ENCODE measurements at regions not wholly inside any gene's neighbourhood (a gene's known extent, or its start where the extent isn't known, plus 50 kb on each side); places are given as distances from the start of the nearest gene placed in this dataset.

GRCh38 chr14:43200519-43200918 is 1306.6 kb downstream of the FSCB start:
- no peak for DNase-seq (ENCODE audit: low read depth)
- H3K4me3 ChIP-seq (ENCODE audit: low read depth, low read length): no peak overlapping the region
- TF ChIP-seq, protein P1, sequence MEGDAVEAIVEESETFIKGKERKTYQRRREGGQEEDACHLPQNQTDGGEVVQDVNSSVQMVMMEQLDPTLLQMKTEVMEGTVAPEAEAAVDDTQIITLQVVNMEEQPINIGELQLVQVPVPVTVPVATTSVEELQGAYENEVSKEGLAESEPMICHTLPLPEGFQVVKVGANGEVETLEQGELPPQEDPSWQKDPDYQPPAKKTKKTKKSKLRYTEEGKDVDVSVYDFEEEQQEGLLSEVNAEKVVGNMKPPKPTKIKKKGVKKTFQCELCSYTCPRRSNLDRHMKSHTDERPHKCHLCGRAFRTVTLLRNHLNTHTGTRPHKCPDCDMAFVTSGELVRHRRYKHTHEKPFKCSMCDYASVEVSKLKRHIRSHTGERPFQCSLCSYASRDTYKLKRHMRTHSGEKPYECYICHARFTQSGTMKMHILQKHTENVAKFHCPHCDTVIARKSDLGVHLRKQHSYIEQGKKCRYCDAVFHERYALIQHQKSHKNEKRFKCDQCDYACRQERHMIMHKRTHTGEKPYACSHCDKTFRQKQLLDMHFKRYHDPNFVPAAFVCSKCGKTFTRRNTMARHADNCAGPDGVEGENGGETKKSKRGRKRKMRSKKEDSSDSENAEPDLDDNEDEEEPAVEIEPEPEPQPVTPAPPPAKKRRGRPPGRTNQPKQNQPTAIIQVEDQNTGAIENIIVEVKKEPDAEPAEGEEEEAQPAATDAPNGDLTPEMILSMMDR (IDR thresholded peaks at IDR 0.05; ENCODE audit: insufficient read depth, low read depth, low read length): no peak

GRCh38 chr14:43198465-43198864 is 1308.6 kb downstream of the FSCB start:
- no peak overlapping the region for H3K4me3 ChIP-seq (ENCODE audit: low read depth, low read length)
- DNase-seq (ENCODE audit: low read depth): no peak
- TF ChIP-seq, protein P1 (IDR thresholded peaks at IDR 0.05; ENCODE audit: insufficient read depth, low read depth, low read length): no peak

DNA sequence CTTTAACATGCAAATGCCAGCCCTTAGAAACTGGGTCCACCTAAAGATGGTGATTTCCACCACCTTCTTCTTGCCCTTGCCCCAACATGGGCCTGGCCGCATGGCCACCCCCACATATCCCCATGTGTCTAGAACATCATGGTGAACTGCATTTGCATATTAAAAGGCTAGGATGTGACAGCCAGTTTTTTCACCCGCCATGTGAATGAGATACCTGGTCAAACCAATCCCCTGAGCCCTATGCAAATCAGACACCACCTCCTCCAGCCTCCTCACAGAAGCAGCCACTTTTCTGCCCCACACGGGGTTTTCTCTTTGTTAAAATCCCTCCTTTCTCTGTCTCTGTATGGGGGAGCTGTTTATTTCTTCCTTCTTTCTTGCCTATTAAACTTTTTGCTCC is 1322.5 kb downstream of the FSCB start:
- TF ChIP-seq, protein P1 (IDR thresholded peaks at IDR 0.05; ENCODE audit: insufficient read depth, low read depth, low read length): no peak
- DNase-seq (ENCODE audit: low read depth): no peak
- no peak overlapping the region for H3K4me3 ChIP-seq (ENCODE audit: low read depth, low read length)

DNA sequence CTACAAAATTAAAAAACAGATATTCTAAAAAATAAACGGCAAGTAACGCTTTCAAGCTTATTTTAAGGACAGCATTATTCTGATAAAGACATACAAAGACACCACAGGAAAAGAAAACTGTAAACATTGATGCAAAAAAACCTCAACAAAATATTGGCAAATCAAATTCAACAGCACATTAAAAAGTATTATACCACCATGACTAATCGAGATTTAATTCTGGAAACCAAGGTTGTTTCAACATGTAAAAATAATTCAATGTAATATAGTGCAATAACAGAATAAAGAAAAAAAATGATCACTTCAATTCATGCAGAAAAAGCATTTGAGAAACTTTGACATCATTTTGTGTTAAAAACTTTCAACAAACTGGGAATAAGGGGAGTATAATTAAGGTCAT is 1323.2 kb downstream of the FSCB start:
- H3K4me3 ChIP-seq (ENCODE audit: low read depth, low read length): no peak overlapping the region
- DNase-seq (ENCODE audit: low read depth): no peak
- TF ChIP-seq, protein P1 (IDR thresholded peaks at IDR 0.05; ENCODE audit: insufficient read depth, low read depth, low read length): no peak

DNA sequence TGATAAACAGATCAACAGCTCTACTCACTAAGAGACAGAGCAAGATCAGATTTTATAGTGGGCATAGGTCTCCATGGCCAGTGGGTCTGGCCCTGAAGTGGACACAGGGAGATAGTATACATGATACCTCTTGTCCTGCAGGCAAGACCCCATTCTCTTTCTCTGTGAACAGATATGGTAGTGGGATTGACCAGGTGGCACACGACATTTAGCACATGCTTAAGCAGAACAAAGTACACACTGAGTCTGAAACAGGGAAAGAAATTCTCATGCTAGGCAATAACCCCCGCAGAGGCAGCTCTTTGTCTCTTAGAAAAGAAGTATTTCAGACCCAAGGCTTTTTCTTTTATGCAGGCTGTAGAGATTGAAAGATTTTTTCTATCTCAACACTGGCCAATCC is 1331.2 kb downstream of the FSCB start:
- no peak for DNase-seq (ENCODE audit: low read depth)
- H3K4me3 ChIP-seq (ENCODE audit: low read depth, low read length): no peak overlapping the region
- TF ChIP-seq, protein P1 (IDR thresholded peaks at IDR 0.05; ENCODE audit: insufficient read depth, low read depth, low read length): no peak

- H3K4me3 ChIP-seq (ENCODE audit: low read depth, low read length): no peak overlapping the region
- TF ChIP-seq, protein P1 (IDR thresholded peaks at IDR 0.05; ENCODE audit: insufficient read depth, low read depth, low read length): no peak
- no peak for DNase-seq (ENCODE audit: low read depth)
These were observed 1334.1 kb downstream of the FSCB start for GRCh38 chr14:43172899-43173548.

GRCh38 chr14:43169722-43170121 is 1337.4 kb downstream of the FSCB start:
- no peak for DNase-seq (ENCODE audit: low read depth)
- TF ChIP-seq, protein P1 (IDR thresholded peaks at IDR 0.05; ENCODE audit: insufficient read depth, low read depth, low read length): no peak
- no peak overlapping the region for H3K4me3 ChIP-seq (ENCODE audit: low read depth, low read length)

Data from fibroblast of villous mesenchyme (primary cell).